ENCODE measurements at regions not wholly inside any gene's neighbourhood (a gene's known extent, or its start where the extent isn't known, plus 50 kb on each side); places are given as distances from the start of the nearest gene placed in this dataset.

DNA sequence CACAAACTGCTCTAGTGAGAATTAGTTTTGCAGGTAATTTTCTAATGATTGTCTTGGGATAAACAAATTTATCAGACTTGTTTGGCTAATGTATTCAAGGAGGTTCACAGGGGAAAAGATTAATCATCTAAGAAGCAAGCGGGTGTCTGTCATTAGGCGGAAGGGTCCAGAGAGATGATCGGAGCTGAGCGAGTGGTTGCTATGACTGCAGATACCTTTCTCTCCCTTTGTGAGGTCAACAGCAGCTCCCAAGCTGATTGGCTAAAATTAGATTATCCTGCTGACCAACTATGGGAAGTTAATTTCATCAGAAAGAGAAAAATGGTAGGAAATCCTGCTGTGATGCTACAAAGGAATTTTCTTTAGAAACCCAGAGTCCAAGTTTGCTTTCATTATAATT, 276.0 kb downstream of the SOX2 start:
- Histone ChIP-seq H3K9ac (ENCODE audit: extremely low read depth, low read length, poor library complexity, severe bottlenecking) (no peak overlapping the region), H3K4me3 (ENCODE audit: low read length) (no peak overlapping the region), H3K4me1 (ENCODE audit: control insufficient read depth, insufficient read depth, low read length) (no peaks in the 10 kb centered on the region), H3K27ac (ENCODE audit: low read depth, low read length) (no peak overlapping the region), H3K27me3 (ENCODE audit: control insufficient read depth, insufficient read depth, low read length, poor library complexity, severe bottlenecking) (no peaks in the 10 kb centered on the region), H3K9me3 (ENCODE audit: control insufficient read depth, low read length) (no peaks in the 10 kb centered on the region), H3K36me3 (ENCODE audit: control insufficient read depth, insufficient read depth, low read length) (no peaks in the 10 kb centered on the region)
- Mint-ChIP-seq H3K27me3 (ENCODE audit: insufficient read depth) (no peaks in the 10 kb centered on the region), H3K4me3 (no peak overlapping the region), H3K27ac (no peak overlapping the region), H3K36me3 (ENCODE audit: low read depth) (no peaks in the 10 kb centered on the region), H3K9me3 (no peaks in the 10 kb centered on the region), H3K4me1 (peaks cover 1% of the 10 kb centered on the region)
- TF ChIP-seq, protein P1, sequence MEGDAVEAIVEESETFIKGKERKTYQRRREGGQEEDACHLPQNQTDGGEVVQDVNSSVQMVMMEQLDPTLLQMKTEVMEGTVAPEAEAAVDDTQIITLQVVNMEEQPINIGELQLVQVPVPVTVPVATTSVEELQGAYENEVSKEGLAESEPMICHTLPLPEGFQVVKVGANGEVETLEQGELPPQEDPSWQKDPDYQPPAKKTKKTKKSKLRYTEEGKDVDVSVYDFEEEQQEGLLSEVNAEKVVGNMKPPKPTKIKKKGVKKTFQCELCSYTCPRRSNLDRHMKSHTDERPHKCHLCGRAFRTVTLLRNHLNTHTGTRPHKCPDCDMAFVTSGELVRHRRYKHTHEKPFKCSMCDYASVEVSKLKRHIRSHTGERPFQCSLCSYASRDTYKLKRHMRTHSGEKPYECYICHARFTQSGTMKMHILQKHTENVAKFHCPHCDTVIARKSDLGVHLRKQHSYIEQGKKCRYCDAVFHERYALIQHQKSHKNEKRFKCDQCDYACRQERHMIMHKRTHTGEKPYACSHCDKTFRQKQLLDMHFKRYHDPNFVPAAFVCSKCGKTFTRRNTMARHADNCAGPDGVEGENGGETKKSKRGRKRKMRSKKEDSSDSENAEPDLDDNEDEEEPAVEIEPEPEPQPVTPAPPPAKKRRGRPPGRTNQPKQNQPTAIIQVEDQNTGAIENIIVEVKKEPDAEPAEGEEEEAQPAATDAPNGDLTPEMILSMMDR (conservative IDR thresholded peaks at IDR 0.05): no peak
- 83 to 91% methylated on average over 4 of the region's 4 CpGs for WGBS, 2 experiments (ENCODE audit: insufficient coverage in 1 of 2, insufficient read length in 1 of 2)
- no peak for DNase-seq

DNA sequence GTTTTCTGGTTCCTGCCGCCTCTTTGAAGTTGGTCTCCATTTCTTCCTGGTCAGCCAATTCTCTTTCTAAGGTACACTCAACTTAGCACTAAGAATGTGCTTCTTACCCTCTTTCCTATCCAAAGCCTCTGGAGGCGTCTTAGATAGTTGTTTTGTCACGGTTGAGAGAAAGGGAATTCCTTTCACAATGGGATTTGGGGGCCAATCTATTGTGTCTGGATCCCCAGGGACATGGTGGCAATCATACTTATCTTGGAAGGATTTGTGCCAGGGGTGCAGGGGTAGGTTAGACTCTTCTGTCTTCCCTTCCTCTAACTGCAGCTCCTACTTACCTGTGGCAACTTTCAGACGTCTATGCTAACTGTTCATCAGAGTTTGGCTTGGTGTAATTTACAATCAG, 287.1 kb downstream of the SOX2 start:
- H3K36me3 ChIP-seq (ENCODE audit: control insufficient read depth, insufficient read depth, low read length): no peaks in the 10 kb centered on the region
- Mint-ChIP-seq H3K27ac (no peak overlapping the region), H3K4me1 (peaks cover 53% of the 10 kb centered on the region), H3K9me3 (peaks cover 2% of the 10 kb centered on the region), H3K4me3 (no peak overlapping the region), H3K27me3 (ENCODE audit: insufficient read depth) (no peaks in the 10 kb centered on the region), H3K36me3 (ENCODE audit: low read depth) (no peaks in the 10 kb centered on the region)
- H3K4me3 ChIP-seq (ENCODE audit: low read length): no peak overlapping the region
- TF ChIP-seq, protein P1 (conservative IDR thresholded peaks at IDR 0.05): no peak
- no peak for DNase-seq
- peaks cover 8% of the 10 kb centered on the region for H3K4me1 ChIP-seq (ENCODE audit: control insufficient read depth, insufficient read depth, low read length)
- WGBS, 2 experiments (ENCODE audit: insufficient coverage in 1 of 2, insufficient read length in 1 of 2): 65 to 73% methylated on average over 2 to 4 of the region's 4 CpGs
- H3K27ac ChIP-seq (ENCODE audit: low read depth, low read length): no peak overlapping the region
- no peaks in the 10 kb centered on the region for H3K9me3 ChIP-seq (ENCODE audit: control insufficient read depth, low read length)
- no peaks in the 10 kb centered on the region for H3K27me3 ChIP-seq (ENCODE audit: control insufficient read depth, insufficient read depth, low read length, poor library complexity, severe bottlenecking)
- no peak overlapping the region for H3K9ac ChIP-seq (ENCODE audit: extremely low read depth, low read length, poor library complexity, severe bottlenecking)

DNA sequence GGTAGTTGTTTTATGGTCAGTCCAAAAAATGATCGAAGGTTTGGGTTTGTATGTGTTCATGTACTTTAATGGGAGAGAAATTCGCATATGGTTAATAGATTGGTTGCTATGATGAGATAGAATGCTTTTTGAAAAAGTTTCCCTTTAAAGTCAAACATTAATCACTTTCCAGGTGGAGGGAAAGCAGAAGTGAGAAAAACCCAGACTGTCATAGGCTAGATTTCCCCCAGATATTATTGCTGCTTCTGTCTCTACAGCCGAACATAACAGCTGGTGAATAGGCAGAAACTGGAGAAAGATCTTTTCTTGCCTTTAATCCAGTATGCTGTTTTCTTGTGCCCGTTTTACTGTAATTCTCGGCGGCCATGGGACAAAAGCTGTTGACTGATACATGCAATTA, 287.6 kb downstream of the SOX2 start:
- no peaks in the 10 kb centered on the region for H3K9me3 Mint-ChIP-seq
- no peak overlapping the region for H3K27ac ChIP-seq (ENCODE audit: low read depth, low read length)
- DNase-seq: no peak
- no peaks in the 10 kb centered on the region for H3K36me3 ChIP-seq (ENCODE audit: control insufficient read depth, insufficient read depth, low read length)
- no peaks in the 10 kb centered on the region for H3K27me3 Mint-ChIP-seq (ENCODE audit: insufficient read depth)
- H3K4me3 Mint-ChIP-seq: no peak overlapping the region
- H3K27ac Mint-ChIP-seq: no peak overlapping the region
- peaks cover 8% of the 10 kb centered on the region for H3K4me1 ChIP-seq (ENCODE audit: control insufficient read depth, insufficient read depth, low read length)
- H3K36me3 Mint-ChIP-seq (ENCODE audit: low read depth): no peaks in the 10 kb centered on the region
- TF ChIP-seq, protein P1 (conservative IDR thresholded peaks at IDR 0.05): no peak
- H3K4me3 ChIP-seq (ENCODE audit: low read length): no peak overlapping the region
- H3K27me3 ChIP-seq (ENCODE audit: control insufficient read depth, insufficient read depth, low read length, poor library complexity, severe bottlenecking): no peaks in the 10 kb centered on the region
- 89 to 91% methylated on average over 3 to 6 of the region's 6 CpGs for WGBS, 2 experiments (ENCODE audit: insufficient coverage in 1 of 2, insufficient read length in 1 of 2)
- H3K9ac ChIP-seq (ENCODE audit: extremely low read depth, low read length, poor library complexity, severe bottlenecking): no peak overlapping the region
- H3K9me3 ChIP-seq (ENCODE audit: control insufficient read depth, low read length): no peaks in the 10 kb centered on the region
- H3K4me1 Mint-ChIP-seq: peaks cover 53% of the 10 kb centered on the region
